ENCODE measurements at regions not wholly inside any gene's neighbourhood (a gene's known extent, or its start where the extent isn't known, plus 50 kb on each side); places are given as distances from the start of the nearest gene placed in this dataset.

GRCh38 chr7:15938115-15938514, 251.6 kb upstream of the MEOX2 start:
- no peak for TF ChIP-seq POLR2A (IDR thresholded peaks at IDR 0.05; ENCODE audit: low read length)
- TF ChIP-seq GATA1 (IDR thresholded peaks at IDR 0.05; ENCODE audit: low read depth, low read length), result no peak
